HUES48 (cell line): ENCODE measurements at regions not wholly inside any gene's neighbourhood (a gene's known extent, or its start where the extent isn't known, plus 50 kb on each side); places are given as distances from the start of the nearest gene placed in this dataset.
"Not testable (repeated sequence)": the region's sequence is repeated elsewhere in the genome, so short reads cannot be mapped to it uniquely, and the experiment has no call there.

Source experiments
- H3K27ac ChIP-seq: one replicate; pipeline ENCODE4 v1.7.0; 2013; ENCODE audit warnings: low read depth, low read length, inconsistent platforms
- H3K27me3 ChIP-seq: 2 replicates; pipeline ENCODE4 v1.6.1; 2013; ENCODE audit warnings: mild to moderate bottlenecking, low read length; ENCODE audit not compliant: control insufficient read depth, insufficient read depth
- H3K36me3 ChIP-seq: 2 replicates; pipeline ENCODE4 v1.6.1; 2013; ENCODE audit warnings: low read length; ENCODE audit not compliant: control insufficient read depth, insufficient read depth
- H3K4me1 ChIP-seq: 2 replicates; pipeline ENCODE4 v1.6.1; 2013; ENCODE audit warnings: mild to moderate bottlenecking, low read length; ENCODE audit not compliant: control insufficient read depth, insufficient read depth
- H3K4me3 ChIP-seq: 2 replicates; pipeline ENCODE4 v1.5.1; 2013; ENCODE audit warnings: mild to moderate bottlenecking, low read depth, low read length
- H3K9ac ChIP-seq: 2 replicates; pipeline ENCODE4 v1.6.1; 2013; ENCODE audit warnings: mild to moderate bottlenecking, low read depth, low read length, moderate library complexity
- H3K9me3 ChIP-seq: 2 replicates; pipeline ENCODE4 v1.6.1; 2013; ENCODE audit warnings: low read length; ENCODE audit not compliant: control insufficient read depth, insufficient read depth

GRCh38 chr16:5751216-5751615, 653.6 kb upstream of the EEF2KMT start:
- no peak overlapping the region for H3K4me3 ChIP-seq
- no peaks in the 10 kb centered on the region for H3K9me3 ChIP-seq
- H3K4me1 ChIP-seq: peaks cover 33% of the 10 kb centered on the region
- H3K9ac ChIP-seq: no peak overlapping the region
- no peaks in the 10 kb centered on the region for H3K36me3 ChIP-seq
- no peak overlapping the region for H3K27ac ChIP-seq
- H3K27me3 ChIP-seq: no peaks in the 10 kb centered on the region

GRCh38 chr16:5750439-5750838, 652.8 kb upstream of the EEF2KMT start:
- H3K27ac ChIP-seq, H3K36me3 ChIP-seq, H3K9ac ChIP-seq, H3K27me3 ChIP-seq, H3K4me3 ChIP-seq, H3K9me3 ChIP-seq: not testable (repeated sequence)
- H3K4me1 ChIP-seq: peaks cover 29% of the 10 kb centered on the region

DNA sequence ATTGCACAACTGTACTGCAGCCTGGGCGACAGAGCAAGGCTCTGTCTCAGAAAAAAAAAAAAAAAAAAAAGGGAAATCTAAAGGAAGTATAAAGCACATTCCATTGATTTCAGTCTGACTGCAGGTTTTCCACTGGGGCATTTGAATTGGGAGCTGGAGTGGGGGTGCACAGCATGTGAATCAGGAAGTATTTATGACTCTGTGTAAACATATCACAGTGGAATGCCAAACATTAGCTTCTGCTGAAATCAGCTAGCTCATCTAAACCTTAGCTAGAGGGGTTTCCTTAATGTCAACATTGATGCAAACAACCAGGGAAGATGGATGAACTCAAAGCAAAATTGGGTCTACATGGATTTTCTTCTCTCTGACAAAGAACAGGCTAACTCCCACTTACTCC, 641.0 kb upstream of the EEF2KMT start:
- Histone ChIP-seq H3K4me1 (no peaks in the 10 kb centered on the region), H3K27me3 (no peaks in the 10 kb centered on the region), H3K9me3 (no peaks in the 10 kb centered on the region), H3K36me3 (no peaks in the 10 kb centered on the region), H3K9ac (no peak overlapping the region), H3K27ac (no peak overlapping the region), H3K4me3 (no peak overlapping the region)

DNA sequence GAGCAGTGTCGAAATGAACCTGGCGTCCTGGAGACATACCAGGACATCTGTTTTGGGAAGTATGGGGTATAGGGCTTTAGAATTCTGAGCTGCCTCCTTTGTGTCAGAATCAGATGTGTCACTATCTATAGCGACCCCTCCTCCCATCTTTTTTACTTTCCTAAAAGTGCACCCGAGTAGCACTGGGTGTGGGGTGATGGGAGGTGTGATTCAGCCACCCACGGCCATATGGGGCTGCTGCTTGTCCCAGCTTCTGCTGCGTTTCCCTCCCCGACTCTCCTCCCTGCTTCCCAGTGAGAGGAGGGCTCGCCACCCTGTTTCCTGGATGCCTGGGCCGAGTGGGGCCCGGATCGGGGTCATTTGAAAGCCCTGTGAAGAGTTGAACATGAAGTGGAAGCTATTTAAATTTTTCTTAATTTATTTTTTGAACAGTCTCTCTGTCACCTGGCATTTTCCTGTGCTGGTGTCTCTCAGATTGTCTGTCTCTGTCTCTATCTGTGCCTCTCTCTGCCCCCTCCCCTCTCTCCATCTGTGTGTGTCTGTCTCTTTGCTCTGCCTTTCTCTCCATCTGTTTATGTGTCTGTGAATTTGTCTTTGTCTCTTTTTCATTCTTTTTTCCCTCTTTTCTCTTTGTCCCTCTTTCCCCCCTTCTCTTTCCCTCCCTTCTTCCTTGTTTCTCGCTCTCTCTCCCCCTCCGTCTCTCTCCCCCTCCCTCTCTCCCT, 638.8 kb upstream of the EEF2KMT start:
- Histone ChIP-seq H3K9ac (no peak overlapping the region), H3K4me3 (no peak overlapping the region), H3K9me3 (no peaks in the 10 kb centered on the region), H3K27me3 (no peaks in the 10 kb centered on the region), H3K27ac (no peak overlapping the region), H3K4me1 (no peaks in the 10 kb centered on the region), H3K36me3 (no peaks in the 10 kb centered on the region)

DNA sequence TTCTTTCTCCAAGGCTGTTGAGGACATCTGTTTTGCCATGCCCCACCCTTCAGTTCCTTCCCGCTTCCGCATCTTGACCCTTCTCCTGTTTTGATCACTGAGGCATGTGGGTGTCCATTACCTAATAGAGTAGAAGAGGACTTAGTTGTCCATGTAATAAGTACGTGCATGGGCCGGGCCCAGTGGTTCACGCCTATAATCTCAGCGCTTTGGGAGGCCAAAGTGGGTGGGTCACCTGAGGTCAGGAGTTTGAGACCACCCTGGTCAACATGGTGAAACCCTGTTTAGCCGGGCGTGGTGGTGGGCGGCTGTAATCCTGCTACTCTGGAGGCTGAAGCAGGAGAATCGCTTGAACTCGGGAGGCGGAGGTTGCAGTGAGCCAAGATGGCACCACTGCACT, 637.8 kb upstream of the EEF2KMT start:
- no peaks in the 10 kb centered on the region for H3K36me3 ChIP-seq

DNA sequence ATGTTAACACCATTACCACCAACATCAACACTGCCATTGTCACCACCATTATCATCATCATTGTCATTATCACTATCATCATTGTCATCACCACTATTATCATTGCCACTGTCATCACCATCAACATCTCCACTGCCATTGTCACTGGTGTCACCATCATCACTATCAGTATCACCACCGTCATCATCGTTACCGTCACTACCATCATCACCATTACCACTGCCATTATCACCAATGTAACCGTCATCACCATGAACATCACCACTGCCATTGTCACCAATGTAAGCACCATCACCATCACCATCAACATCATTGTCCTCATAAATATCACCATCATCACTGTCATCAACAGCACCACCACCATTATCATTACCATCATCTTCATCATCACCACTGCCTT, 633.2 kb upstream of the EEF2KMT start:
- Histone ChIP-seq H3K36me3 (no peaks in the 10 kb centered on the region), H3K9ac (no peak overlapping the region), H3K4me1 (no peaks in the 10 kb centered on the region), H3K27me3 (no peaks in the 10 kb centered on the region), H3K27ac (no peak overlapping the region), H3K4me3 (no peak overlapping the region), H3K9me3 (no peaks in the 10 kb centered on the region)

More for the DNA sequence above, 637.8 kb upstream of the EEF2KMT start:
- Histone ChIP-seq H3K9ac (no peak overlapping the region), H3K27me3 (no peaks in the 10 kb centered on the region), H3K27ac (no peak overlapping the region), H3K4me1 (no peaks in the 10 kb centered on the region), H3K4me3 (no peak overlapping the region), H3K9me3 (no peaks in the 10 kb centered on the region)

- H3K4me1 ChIP-seq: no peaks in the 10 kb centered on the region
- H3K27ac ChIP-seq: no peak overlapping the region
- H3K9me3 ChIP-seq: no peaks in the 10 kb centered on the region
- no peak overlapping the region for H3K4me3 ChIP-seq
- no peak overlapping the region for H3K9ac ChIP-seq
- no peaks in the 10 kb centered on the region for H3K36me3 ChIP-seq
- no peaks in the 10 kb centered on the region for H3K27me3 ChIP-seq
These were observed 624.6 kb upstream of the EEF2KMT start for GRCh38 chr16:5722116-5722619.

GRCh38 chr16:5715155-5715554, 617.6 kb upstream of the EEF2KMT start:
- Histone ChIP-seq H3K27me3 (no peaks in the 10 kb centered on the region), H3K9ac (no peak overlapping the region), H3K36me3 (no peaks in the 10 kb centered on the region), H3K4me3 (no peak overlapping the region), H3K27ac (no peak overlapping the region), H3K4me1 (no peaks in the 10 kb centered on the region), H3K9me3 (no peaks in the 10 kb centered on the region)

DNA sequence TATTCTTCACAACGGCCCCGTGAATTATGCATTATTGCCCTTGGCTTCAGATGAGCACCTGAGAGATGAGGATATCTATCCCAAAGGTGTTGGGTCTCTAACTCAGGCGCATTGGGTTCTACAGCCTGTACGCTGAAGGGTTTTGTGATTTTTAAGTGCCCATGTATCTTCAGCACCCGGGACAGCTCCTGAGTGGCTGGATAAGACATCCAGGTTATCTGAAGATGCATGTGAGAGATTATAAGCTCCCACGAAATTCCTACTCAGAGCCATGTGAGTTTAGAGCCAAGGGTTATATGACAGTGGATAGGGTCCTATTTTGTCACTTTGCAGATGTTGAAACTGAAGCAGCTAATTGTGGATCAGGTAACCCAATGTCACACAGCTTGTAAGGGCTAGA, 612.3 kb upstream of the EEF2KMT start:
- Histone ChIP-seq H3K9ac (no peak overlapping the region), H3K9me3 (no peaks in the 10 kb centered on the region), H3K4me3 (no peak overlapping the region), H3K36me3 (no peaks in the 10 kb centered on the region), H3K4me1 (no peaks in the 10 kb centered on the region), H3K27ac (no peak overlapping the region), H3K27me3 (no peaks in the 10 kb centered on the region)

- Histone ChIP-seq H3K36me3 (no peaks in the 10 kb centered on the region), H3K9me3 (0 out of 2 replicates have a peak, but pooled peaks cover 7% of the 10 kb centered on the region), H3K27me3 (no peaks in the 10 kb centered on the region), H3K27ac (no peak overlapping the region), H3K4me3 (no peak overlapping the region), H3K9ac (no peak overlapping the region), H3K4me1 (no peaks in the 10 kb centered on the region)
These were observed 608.6 kb upstream of the EEF2KMT start for GRCh38 chr16:5706211-5706610.

- peaks cover 7% of the 10 kb centered on the region; the same call in 1 of the 2 replicates for H3K9me3 ChIP-seq
- no peaks in the 10 kb centered on the region for H3K27me3 ChIP-seq
- no peak overlapping the region for H3K9ac ChIP-seq
- H3K4me1 ChIP-seq: no peaks in the 10 kb centered on the region
- no peak overlapping the region for H3K4me3 ChIP-seq
- no peak overlapping the region for H3K27ac ChIP-seq
- no peaks in the 10 kb centered on the region for H3K36me3 ChIP-seq
These were observed 606.7 kb upstream of the EEF2KMT start for GRCh38 chr16:5704271-5704670.
